ENCODE measurements at regions not wholly inside any gene's neighbourhood (a gene's known extent, or its start where the extent isn't known, plus 50 kb on each side); places are given as distances from the start of the nearest gene placed in this dataset.

DNA sequence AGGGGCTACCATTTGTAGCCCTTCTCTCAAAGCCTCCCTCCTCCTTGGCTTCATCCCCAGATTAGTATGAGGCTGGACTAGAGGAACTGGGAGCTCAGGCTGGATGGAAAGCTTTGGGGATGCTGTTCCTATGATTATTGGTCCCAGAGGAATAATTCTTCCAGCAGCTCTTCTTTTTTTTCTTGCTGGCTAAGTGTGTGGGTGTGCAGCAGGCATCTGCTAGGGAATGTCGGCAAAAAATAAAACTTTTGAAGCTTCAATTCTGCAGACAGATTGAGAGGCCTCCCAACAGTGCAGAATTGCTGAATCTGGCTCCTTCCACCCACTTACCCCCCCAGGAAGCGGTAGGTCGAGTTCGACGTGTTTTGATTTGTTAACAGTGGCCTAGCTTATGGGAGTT is 138.5 kb upstream of the ANKRD28 start:
- TF ChIP-seq SUZ12 (IDR thresholded peaks at IDR 0.05), result no peak
- no peak for TF ChIP-seq CTBP1 (IDR thresholded peaks at IDR 0.05; ENCODE audit: borderline replicate concordance)
- TF ChIP-seq SP1 (IDR thresholded peaks at IDR 0.05), result no peak

All from HEK293T (cell line).